Ovary (tissue), 7 donors: ENCODE measurements at regions not wholly inside any gene's neighbourhood (a gene's known extent, or its start where the extent isn't known, plus 50 kb on each side); places are given as distances from the start of the nearest gene placed in this dataset.

Source experiments
- DNase-seq, 5 donors: peaks; one replicate each; pipeline ENCODE4 v3.0.0-alpha.2; 2019 to 2020
- H3K27ac ChIP-seq, 2 donors: fragments of 200-600 bp; one replicate each; pipeline versions ENCODE4 v1.5.1 to v1.8.0; 2019 to 2022
- H3K27me3 ChIP-seq: fragments of 200-600 bp; one replicate; pipeline ENCODE4 v1.8.0; 2022
- H3K36me3 ChIP-seq: fragments of 200-600 bp; sonication (generic); one replicate; pipeline ENCODE4 v1.5.1; 2019
- H3K4me1 ChIP-seq: one replicate; pipeline ENCODE4 v1.8.1; 2013; ENCODE audit warnings: mild to moderate bottlenecking, moderate library complexity; ENCODE audit not compliant: insufficient read depth
- H3K4me3 ChIP-seq: fragments of 200-600 bp; sonication (generic); one replicate; pipeline ENCODE4 v1.5.1; 2017
- H3K9me3 ChIP-seq, 2 donors: fragments of 200-600 bp in 1 of 2; sonication (generic) in 1 of 2; one replicate each; pipeline versions ENCODE4 v1.5.1 to v1.8.1; 2013 to 2019; ENCODE audit warnings: mild to moderate bottlenecking in 1 of 2, moderate library complexity in 1 of 2
- CTCF ChIP-seq, 3 donors: fragments of 450-650 bp in 2 of 3; fragments of 200-600 bp in 1 of 3; IDR thresholded peaks; one replicate each; pipeline versions ENCODE4 v1.5.1 to v1.8.0; 2016 to 2022; ENCODE audit warnings: antibody characterized with exemption in 3 of 3, mild to moderate bottlenecking in 1 of 3
- EP300 ChIP-seq: sonication (generic); formaldehyde crosslinking; IDR thresholded peaks from one replicate; pipeline ENCODE4 v1.6.1; 2017; ENCODE audit warnings: antibody characterized with exemption
- POLR2A ChIP-seq: fragments of 450-650 bp; IDR thresholded peaks from one replicate; pipeline ENCODE4 v1.6.1; 2017; ENCODE audit warnings: antibody characterized with exemption, mild to moderate bottlenecking, moderate library complexity
- WGBS, 3 donors: extraction: QIAGEN DNeasy Blood & Tissue Kit in 1 of 3; methylation state at CpG; one replicate each; pipeline versions ENCODE4 v1.1.5 to v1.1.7; 2013 to 2017; 5-methylcytosine and 5-hydroxymethylcytosine counted together
- intact Hi-C, 4 donors: fragments of 100-400 bp; cut with DNase I; formaldehyde crosslinking; loops; one replicate each; pipeline versions ENCODE4 v1.11.0 to v1.15.1; 2022 to 2023
- donor health status: DM: no; HTN: no; CAD: no; lungs with moderate emphysema.
- donor health status: DM: no; HTN: no; CAD: no.
- donor health status: Bipolar disorder and iron deficiency.
- donor health status: DM: no; HTN: no; CAD: no.
- donor health status: DM: yes; HTN: yes; CAD: no.

GRCh38 chr4:187364851-187365250, 630.7 kb upstream of the ZFP42 start:
- H3K4me1 ChIP-seq, result no peaks in the 10 kb centered on the region
- DNase-seq, result no peak
- H3K4me3 ChIP-seq, result no peak overlapping the region
- intact Hi-C loops, result no loop called here
- H3K27me3 ChIP-seq, result no peaks in the 10 kb centered on the region
- 91 to 95% (median 92%) methylated on average over 7 of the region's 7 CpGs for WGBS, 3 donors
- TF ChIP-seq EP300, result no peak
- no peak for TF ChIP-seq CTCF (IDR thresholded peaks at IDR 0.05)
- TF ChIP-seq POLR2A, result no peak
- no peak overlapping the region for H3K27ac ChIP-seq
- no peaks in the 10 kb centered on the region for H3K36me3 ChIP-seq
- H3K9me3 ChIP-seq, result no peaks in the 10 kb centered on the region

GRCh38 chr4:187366530-187366929, 629.0 kb upstream of the ZFP42 start:
- no peak for TF ChIP-seq EP300
- no peak for TF ChIP-seq CTCF (IDR thresholded peaks at IDR 0.05)
- TF ChIP-seq POLR2A, result no peak
- 34 to 51% (median 34%) methylated on average over 3 of the region's 3 CpGs for WGBS, 3 donors
- intact Hi-C loops, result no loop called here
- H3K27ac ChIP-seq, result no peak overlapping the region
- no peaks in the 10 kb centered on the region for H3K4me1 ChIP-seq
- DNase-seq, result no peak
- no peaks in the 10 kb centered on the region for H3K9me3 ChIP-seq
- no peaks in the 10 kb centered on the region for H3K27me3 ChIP-seq
- H3K4me3 ChIP-seq, result no peak overlapping the region
- H3K36me3 ChIP-seq, result no peaks in the 10 kb centered on the region

GRCh38 chr4:187370918-187371317, 624.7 kb upstream of the ZFP42 start:
- intact Hi-C loops, result no loop called here
- Histone ChIP-seq H3K36me3 (no peaks in the 10 kb centered on the region), H3K4me3 (no peak overlapping the region), H3K27ac (no peak overlapping the region), H3K9me3 (no peaks in the 10 kb centered on the region), H3K4me1 (no peaks in the 10 kb centered on the region), H3K27me3 (no peaks in the 10 kb centered on the region)
- no peak for DNase-seq
- TF ChIP-seq POLR2A, result no peak

DNA sequence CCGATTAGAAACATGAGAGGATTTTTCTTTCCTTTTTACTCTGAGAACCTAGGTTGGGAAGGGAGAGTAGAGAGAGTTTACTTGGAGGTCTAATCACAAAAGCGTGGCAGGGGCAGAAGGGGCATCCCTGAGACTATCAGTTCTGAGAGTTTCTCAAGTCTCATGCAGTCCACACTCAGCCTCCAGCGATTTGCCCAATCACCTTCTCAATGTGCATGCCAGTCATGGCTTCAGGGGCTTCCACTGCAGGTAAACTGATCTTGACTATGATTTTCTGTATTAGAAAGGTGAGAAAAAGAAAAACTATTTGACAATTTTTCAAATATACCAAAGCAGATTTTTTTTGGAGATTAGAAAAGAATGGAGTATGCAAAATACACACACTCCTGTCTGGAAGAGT, 617.1 kb upstream of the ZFP42 start:
- TF ChIP-seq POLR2A (no peak), EP300 (no peak), CTCF (IDR thresholded peaks at IDR 0.05) (no peak)
- no peak overlapping the region for H3K27ac ChIP-seq
- H3K9me3 ChIP-seq, result no peaks in the 10 kb centered on the region
- no peaks in the 10 kb centered on the region for H3K36me3 ChIP-seq
- DNase-seq, result no peak
- intact Hi-C loops, result no loop called here
- no peaks in the 10 kb centered on the region for H3K4me1 ChIP-seq
- H3K27me3 ChIP-seq, result no peaks in the 10 kb centered on the region
- H3K4me3 ChIP-seq, result no peak overlapping the region
- 61 to 71% (median 68%) methylated on average over 3 of the region's 3 CpGs for WGBS, 3 donors

DNA sequence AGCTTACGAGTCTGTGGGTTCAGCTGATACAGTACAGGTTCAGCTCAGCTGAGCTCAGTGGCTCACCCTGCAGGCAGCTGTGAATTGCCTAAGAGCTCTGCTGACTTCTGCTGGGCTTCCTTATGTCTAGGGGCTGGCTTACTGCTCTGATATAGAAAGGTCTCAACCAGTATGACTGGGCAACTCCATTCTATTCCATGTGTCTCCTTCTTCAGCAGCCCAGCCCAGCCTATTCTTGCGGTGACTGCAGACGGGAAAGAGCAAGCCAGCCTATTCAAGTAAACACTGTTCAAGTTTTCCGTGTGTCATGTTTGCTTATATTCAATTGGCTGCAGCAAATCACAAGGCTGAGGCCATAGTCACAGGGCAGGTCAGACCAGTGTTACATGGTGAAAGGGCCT, 615.4 kb upstream of the ZFP42 start:
- H3K4me3 ChIP-seq, result no peak overlapping the region

GRCh38 chr4:187383181-187383580, 612.4 kb upstream of the ZFP42 start:
- H3K27ac ChIP-seq, result no peak overlapping the region
- intact Hi-C loops, result no loop called here
- no peaks in the 10 kb centered on the region for H3K27me3 ChIP-seq
- no peak overlapping the region for H3K4me3 ChIP-seq
- H3K9me3 ChIP-seq, result no peaks in the 10 kb centered on the region
- H3K36me3 ChIP-seq, result no peaks in the 10 kb centered on the region
- H3K4me1 ChIP-seq, result no peaks in the 10 kb centered on the region
- no peak for TF ChIP-seq POLR2A
- no peak for TF ChIP-seq EP300
- no peak for TF ChIP-seq CTCF (IDR thresholded peaks at IDR 0.05)
- no peak for DNase-seq

More for the DNA sequence above, 615.4 kb upstream of the ZFP42 start:
- WGBS, 3 donors, result 89 to 95% (median 90%) methylated on average over 4 of the region's 4 CpGs
- H3K27me3 ChIP-seq, result no peaks in the 10 kb centered on the region
- H3K27ac ChIP-seq, result no peak overlapping the region
- TF ChIP-seq POLR2A, result no peak
- TF ChIP-seq EP300, result no peak
- intact Hi-C loops, result no loop called here
- DNase-seq, result no peak
- H3K36me3 ChIP-seq, result no peaks in the 10 kb centered on the region
- H3K9me3 ChIP-seq, result no peaks in the 10 kb centered on the region
- H3K4me1 ChIP-seq, result no peaks in the 10 kb centered on the region
